ENCODE measurements at regions not wholly inside any gene's neighbourhood (a gene's known extent, or its start where the extent isn't known, plus 50 kb on each side); places are given as distances from the start of the nearest gene placed in this dataset.

- no peak overlapping the region for H3K23ac ChIP-seq (ENCODE audit: insufficient read length)
- H2AK5ac ChIP-seq (ENCODE audit: low read depth, low read length), result no peak overlapping the region
- H3K79me1 ChIP-seq (ENCODE audit: low read depth, low read length), result no peaks in the 10 kb centered on the region
- no peaks in the 10 kb centered on the region for H3K36me3 ChIP-seq (ENCODE audit: control insufficient read depth in 2 of 4, insufficient read depth in 4 of 4, low read length in 3 of 4)
- no peak overlapping the region for H4K8ac ChIP-seq (ENCODE audit: extremely low read depth, insufficient read depth, low read length)
- ChIA-PET POLR2A (ENCODE audit: partially characterized antibody) (interaction anchor here (1.7 kb wide), 1 partner anchor 181 kb away, joined by 5 read pairs; no protein-coding TSS in a partner anchor), CTCF (ENCODE audit: partially characterized antibody) (interaction anchor here (0.6 to 9.2 kb wide), 7 partner anchors 11 to 717 kb away, joined by 3 to 73 read pairs (median 3); no protein-coding TSS in a partner anchor)
- H3K9me3 ChIP-seq (ENCODE audit: insufficient read depth in 2 of 2, low read depth in 1 of 2, low read length in 1 of 2), result no peaks in the 10 kb centered on the region
- H3K4ac ChIP-seq (replicated peaks; ENCODE audit: insufficient read length, low read depth, low read length), result no peak overlapping the region
- H4K20me1 ChIP-seq (replicated peaks in 1 of 2; ENCODE audit: control insufficient read depth in 1 of 2, insufficient read depth in 2 of 2, low read length in 2 of 2), result no peaks in the 10 kb centered on the region
- no peak overlapping the region for H3K14ac ChIP-seq (ENCODE audit: insufficient read length)
- no peak overlapping the region for H2BK15ac ChIP-seq (ENCODE audit: low read length)
- no peak overlapping the region for H3K9ac ChIP-seq (replicated peaks in 1 of 4; ENCODE audit: extremely low read depth in 1 of 4, low read depth in 3 of 4, low read length in 3 of 4)
- H3K23me2 ChIP-seq (ENCODE audit: low read depth, low read length), result no peaks in the 10 kb centered on the region
- no peak for TF ChIP-seq PHF8 (conservative IDR thresholded peaks at IDR 0.05; ENCODE audit: low read depth, low read length)
- TF ChIP-seq FOSL1 (IDR thresholded peaks at IDR 0.05; ENCODE audit: insufficient read depth, low read depth, low read length), result no peak
- no peak for TF ChIP-seq TAF1 (IDR thresholded peaks at IDR 0.05; ENCODE audit: low read depth, low read length)
- TF ChIP-seq CTCF (IDR thresholded peaks at IDR 0.05; ENCODE audit: control extremely low read depth in 1 of 3, insufficient read depth in 1 of 3, low read depth in 1 of 3, low read length in 3 of 3), result no peak
- no peak for TF ChIP-seq USF2 (IDR thresholded peaks at IDR 0.05; ENCODE audit: low read length)
- TF ChIP-seq CHD2 (IDR thresholded peaks at IDR 0.05; ENCODE audit: low read length), result no peak
- no peak for TF ChIP-seq SIN3A (conservative IDR thresholded peaks at IDR 0.05 in 1 of 2, IDR thresholded peaks at IDR 0.05 in 1 of 2; ENCODE audit: low read depth in 1 of 2, low read length in 2 of 2)
- TF ChIP-seq HDAC2 (IDR thresholded peaks at IDR 0.05; ENCODE audit: borderline replicate concordance in 1 of 2, low read depth in 2 of 2, low read length in 2 of 2), result no peak
- no peak for TF ChIP-seq SAP30 (IDR thresholded peaks at IDR 0.05; ENCODE audit: insufficient read depth, insufficient replicate concordance, low read length)
- TF ChIP-seq NRF1 (IDR thresholded peaks at IDR 0.05; ENCODE audit: low read depth, low read length), result no peak
- FAIRE-seq, result no peak
- H2BK20ac ChIP-seq (ENCODE audit: low read length), result no peak overlapping the region
- no peak overlapping the region for H2AFZ ChIP-seq (ENCODE audit: low read length)
- H3K4me1 ChIP-seq (replicated peaks in 1 of 4; ENCODE audit: control insufficient read depth in 3 of 4, insufficient read depth in 4 of 4, low read length in 3 of 4), result no peaks in the 10 kb centered on the region
- no peak overlapping the region for H4K5ac ChIP-seq (ENCODE audit: insufficient read length, low read depth, low read length)
- H4K91ac ChIP-seq (replicated peaks; ENCODE audit: insufficient read length, low read length), result no peak overlapping the region
- no peaks in the 10 kb centered on the region for H3K27me3 ChIP-seq (replicated peaks in 1 of 4; ENCODE audit: control insufficient read depth in 3 of 4, extremely low read depth in 1 of 4, insufficient read depth in 3 of 4, low read length in 3 of 4)
- H3K18ac ChIP-seq (ENCODE audit: extremely low read depth, low read length), result no peak overlapping the region
- H2BK5ac ChIP-seq (ENCODE audit: low read depth, low read length), result no peak overlapping the region
- 82% methylated on average over 7 of the region's 7 CpGs; no CpG with 5 or more reads in 1 of the 2 experiments for WGBS, 2 experiments (ENCODE audit: extremely low coverage in 1 of 2, insufficient coverage in 1 of 2, insufficient read length in 1 of 2, insufficient replicate concordance in 2 of 2, low coverage in 1 of 2, low lambda C conversion rate in 2 of 2, missing lambda C conversion rate in 1 of 2)
- H2BK120ac ChIP-seq (replicated peaks; ENCODE audit: low read depth, low read length), result no peak overlapping the region
- H3K4me2 ChIP-seq (ENCODE audit: insufficient read depth in 1 of 2, low read depth in 2 of 2, low read length in 2 of 2), result no peak overlapping the region
- H2BK12ac ChIP-seq (ENCODE audit: low read depth, low read length), result no peak overlapping the region
- H3K4me3 ChIP-seq (ENCODE audit: extremely low read depth in 1 of 4, insufficient read depth in 2 of 4, low read depth in 3 of 4, low read length in 4 of 4), result no peak overlapping the region
- H3K27ac ChIP-seq (ENCODE audit: low read depth, low read length), result no peak overlapping the region
- H3K79me2 ChIP-seq (ENCODE audit: control insufficient read depth in 1 of 2, insufficient read depth in 2 of 2, low read length in 2 of 2), result no peaks in the 10 kb centered on the region
- no peak overlapping the region for H3K56ac ChIP-seq (replicated peaks; ENCODE audit: insufficient read length, low read depth, low read length)
- DNase-seq (ENCODE audit: low read depth in 1 of 2, low spot score in 2 of 2), result no peak
Observed at GRCh38 chr20:33926425-33926824, 67.3 kb upstream of the RALY start.

All from H1 (cell line).